WTC11 (cell line): ENCODE measurements at regions not wholly inside any gene's neighbourhood (a gene's known extent, or its start where the extent isn't known, plus 50 kb on each side); places are given as distances from the start of the nearest gene placed in this dataset.

Experiments
- ATAC-seq: fragments of 200-7000 bp; cut with Tn5 transposase; 2 replicates; pipeline ENCODE4 v1.10.0; 2021; ENCODE audit warnings: mild to moderate bottlenecking, moderate library complexity
- CTCF ChIA-PET: fragments of 300-600 bp; sonication (Branson Sonifier 250); formaldehyde crosslinking; loops from one replicate; lab custom pipeline; 2021; ENCODE audit warnings: antibody characterized with exemption; lab: Charles Lee
- POLR2A ChIA-PET: fragments of 350-600 bp; sonication (Branson Sonifier 250); formaldehyde crosslinking; loops from one replicate; lab custom pipeline; 2021; ENCODE audit warnings: antibody characterized with exemption; lab: Charles Lee
- DNase-seq: peaks from one replicate; pipeline ENCODE4 v3.0.0; 2021; ENCODE audit warnings: low spot score
- H3K27ac Mint-ChIP-seq: 2 replicates; pipeline ENCODE4 v1.8.0; 2021; ENCODE audit warnings: mixed read lengths
- H3K27me3 Mint-ChIP-seq: 2 replicates; pipeline ENCODE4 v1.8.0; 2021; ENCODE audit warnings: low read depth, mild to moderate bottlenecking, moderate library complexity, mixed read lengths
- H3K36me3 Mint-ChIP-seq: 2 replicates; pipeline ENCODE4 v1.8.0; 2021; ENCODE audit warnings: mixed read lengths
- H3K4me1 Mint-ChIP-seq: 2 replicates; pipeline ENCODE4 v1.8.0; 2022; ENCODE audit warnings: mixed read lengths
- H3K4me3 Mint-ChIP-seq: 2 replicates; pipeline ENCODE4 v1.8.0; 2021; ENCODE audit warnings: mild to moderate bottlenecking, moderate library complexity, mixed read lengths
- H3K9me3 Mint-ChIP-seq: 2 replicates; pipeline ENCODE4 v1.8.0; 2021; ENCODE audit warnings: mixed read lengths
- CDX4 ChIP-seq: fragments of 250-450 bp; sonication (Bioruptor Pico); IDR thresholded peaks from 2 replicates; pipeline ENCODE4 v1.9.0; 2021; ENCODE audit warnings: moderate library complexity, mild to moderate bottlenecking, inconsistent platforms, borderline replicate concordance
- CREB1 ChIP-seq: sonication (generic); formaldehyde crosslinking; IDR thresholded peaks from 2 replicates; pipeline ENCODE4 v1.8.0; 2023; ENCODE audit warnings: mild to moderate bottlenecking, missing genetic modification reagents
- E2F4 ChIP-seq: sonication (generic); formaldehyde crosslinking; IDR thresholded peaks from 2 replicates; pipeline ENCODE4 v1.8.1; 2022; ENCODE audit warnings: low read depth, mild to moderate bottlenecking, moderate library complexity, missing genetic modification reagents, borderline replicate concordance
- ESRRA ChIP-seq: sonication (generic); formaldehyde crosslinking; IDR thresholded peaks from 2 replicates; pipeline ENCODE4 v1.8.1; 2022; ENCODE audit warnings: mild to moderate bottlenecking, missing genetic modification reagents, borderline replicate concordance
- IRF1 ChIP-seq: sonication (generic); formaldehyde crosslinking; IDR thresholded peaks from 2 replicates; pipeline ENCODE4 v1.8.0; 2023; ENCODE audit warnings: missing genetic modification reagents
- JUN ChIP-seq: sonication (generic); formaldehyde crosslinking; IDR thresholded peaks from 2 replicates; pipeline ENCODE4 v1.8.0; 2023; ENCODE audit warnings: mild to moderate bottlenecking, missing genetic modification reagents
- KAT7 ChIP-seq: sonication (generic); formaldehyde crosslinking; IDR thresholded peaks from 2 replicates; pipeline ENCODE4 v1.8.1; 2023; ENCODE audit warnings: missing genetic modification reagents, mild to moderate bottlenecking, borderline replicate concordance
- MXD4 ChIP-seq: fragments of 250-450 bp; sonication (Bioruptor Pico); IDR thresholded peaks from 2 replicates; pipeline ENCODE4 v1.8.0; 2021; ENCODE audit warnings: mild to moderate bottlenecking, moderate library complexity, borderline replicate concordance
- MYBL2 ChIP-seq: sonication (generic); formaldehyde crosslinking; IDR thresholded peaks from 2 replicates; pipeline ENCODE4 v1.8.1; 2023; ENCODE audit warnings: mild to moderate bottlenecking, moderate library complexity, missing genetic modification reagents
- NFE2L1 ChIP-seq: sonication (generic); formaldehyde crosslinking; IDR thresholded peaks from 2 replicates; pipeline ENCODE4 v1.8.1; 2023; ENCODE audit warnings: missing genetic modification reagents
- NFYB ChIP-seq: sonication (generic); formaldehyde crosslinking; conservative IDR thresholded peaks from 2 replicates; pipeline ENCODE4 v1.8.0; 2022; ENCODE audit warnings: low read depth, missing genetic modification reagents
- NR1H2 ChIP-seq: sonication (generic); formaldehyde crosslinking; IDR thresholded peaks from 2 replicates; pipeline ENCODE4 v1.9.0; 2021; ENCODE audit warnings: mild to moderate bottlenecking, moderate library complexity, missing genetic modification reagents
- PRDM15 ChIP-seq: sonication (generic); formaldehyde crosslinking; IDR thresholded peaks from 2 replicates; pipeline ENCODE4 v1.8.0; 2022; ENCODE audit warnings: missing genetic modification reagents
- ZMAT4 ChIP-seq: fragments of 250-450 bp; sonication (Bioruptor Pico); IDR thresholded peaks from 2 replicates; pipeline ENCODE4 v1.9.0; 2021; ENCODE audit warnings: mild to moderate bottlenecking
- ZNF121 ChIP-seq: sonication (generic); formaldehyde crosslinking; IDR thresholded peaks from 2 replicates; pipeline ENCODE4 v1.8.0; 2023; ENCODE audit warnings: missing genetic modification reagents
- ZNF232 ChIP-seq: sonication (generic); formaldehyde crosslinking; IDR thresholded peaks from 2 replicates; pipeline ENCODE4 v1.8.0; 2022; ENCODE audit warnings: mild to moderate bottlenecking, missing genetic modification reagents
- ZNF263 ChIP-seq: sonication (generic); formaldehyde crosslinking; IDR thresholded peaks from 2 replicates; pipeline ENCODE4 v1.8.1; 2022; ENCODE audit warnings: low read depth, mild to moderate bottlenecking, moderate library complexity, missing genetic modification reagents
- ZNF416 ChIP-seq: fragments of 250-450 bp; sonication (Bioruptor Pico); IDR thresholded peaks from 2 replicates; pipeline ENCODE4 v1.9.0; 2021; ENCODE audit warnings: mild to moderate bottlenecking, inconsistent platforms
- ZNF423 ChIP-seq: fragments of 250-450 bp; sonication (Bioruptor Pico); IDR thresholded peaks from 2 replicates; pipeline ENCODE4 v2.1.2; 2022; ENCODE audit warnings: mild to moderate bottlenecking, moderate library complexity
- ZNF425 ChIP-seq: fragments of 250-450 bp; sonication (Bioruptor Pico); conservative IDR thresholded peaks from 2 replicates; pipeline ENCODE4 v1.9.0; 2021; ENCODE audit warnings: mild to moderate bottlenecking
- ZNF671 ChIP-seq: fragments of 250-450 bp; sonication (Bioruptor Pico); IDR thresholded peaks from 2 replicates; pipeline ENCODE4 v1.8.0; 2021; ENCODE audit warnings: mild to moderate bottlenecking
- ZSCAN18 ChIP-seq: fragments of 250-450 bp; sonication (Bioruptor Pico); IDR thresholded peaks from 2 replicates; pipeline ENCODE4 v2.1.2; 2022; ENCODE audit warnings: mild to moderate bottlenecking, moderate library complexity
- TF ChIP-seq, protein P1 (sequence below): sonication (generic); formaldehyde crosslinking; IDR thresholded peaks from 2 replicates; pipeline ENCODE4 v1.8.1; 2023; ENCODE audit warnings: mild to moderate bottlenecking, missing genetic modification reagents

DNA sequence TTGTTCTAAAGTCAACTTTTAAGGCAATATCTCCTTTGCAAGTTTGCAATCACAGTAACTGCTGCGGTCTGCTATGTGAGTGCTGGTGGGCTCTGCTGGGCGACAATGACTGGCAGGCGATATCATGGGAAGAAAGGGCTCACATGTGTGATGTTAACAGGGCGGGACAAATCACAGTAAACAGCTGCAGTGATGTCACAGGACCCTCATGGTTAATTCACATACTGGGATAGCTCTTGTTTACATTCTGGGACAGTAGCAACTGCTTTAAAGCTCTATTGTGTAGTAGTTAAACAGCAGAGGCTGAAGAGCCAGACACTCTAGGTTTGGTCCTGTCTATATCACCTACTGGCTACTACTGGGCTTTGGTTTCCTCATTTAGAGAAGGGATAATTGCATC is 257.2 kb upstream of the ASIC2 start:
- H3K27me3 Mint-ChIP-seq: peaks cover 32% of the 10 kb centered on the region
- CTCF ChIA-PET: interaction anchor here (1.0 to 1.5 kb wide), 3 partner anchors 14 to 101 kb away, joined by 3 to 5 read pairs (median 3); no protein-coding TSS in a partner anchor
- no peak for TF ChIP-seq ZNF671 (CRISPR knock-in tag)
- no peak for TF ChIP-seq ZSCAN18 (CRISPR knock-in tag)
- TF ChIP-seq, protein P1, sequence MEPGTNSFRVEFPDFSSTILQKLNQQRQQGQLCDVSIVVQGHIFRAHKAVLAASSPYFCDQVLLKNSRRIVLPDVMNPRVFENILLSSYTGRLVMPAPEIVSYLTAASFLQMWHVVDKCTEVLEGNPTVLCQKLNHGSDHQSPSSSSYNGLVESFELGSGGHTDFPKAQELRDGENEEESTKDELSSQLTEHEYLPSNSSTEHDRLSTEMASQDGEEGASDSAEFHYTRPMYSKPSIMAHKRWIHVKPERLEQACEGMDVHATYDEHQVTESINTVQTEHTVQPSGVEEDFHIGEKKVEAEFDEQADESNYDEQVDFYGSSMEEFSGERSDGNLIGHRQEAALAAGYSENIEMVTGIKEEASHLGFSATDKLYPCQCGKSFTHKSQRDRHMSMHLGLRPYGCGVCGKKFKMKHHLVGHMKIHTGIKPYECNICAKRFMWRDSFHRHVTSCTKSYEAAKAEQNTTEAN: no peak
- no peak for TF ChIP-seq ZNF425 (CRISPR knock-in tag)
- no peak for TF ChIP-seq PRDM15 (CRISPR knock-in tag)
- no peak for TF ChIP-seq ZNF423 (CRISPR knock-in tag)
- no peak for TF ChIP-seq ZNF416 (CRISPR knock-in tag)
- TF ChIP-seq, all 79 proteins: peak for 0
- H3K4me1 Mint-ChIP-seq: peaks cover 10% of the 10 kb centered on the region
- H3K4me3 Mint-ChIP-seq: no peak overlapping the region
- no peak for ATAC-seq
- POLR2A ChIA-PET: no interaction called here
- H3K27ac Mint-ChIP-seq: no peak overlapping the region
- H3K9me3 Mint-ChIP-seq: no peaks in the 10 kb centered on the region
- no peak for DNase-seq
- no peaks in the 10 kb centered on the region for H3K36me3 Mint-ChIP-seq

GRCh38 chr17:33551075-33551474 is 258.0 kb upstream of the ASIC2 start:
- POLR2A ChIA-PET: no interaction called here
- no peak overlapping the region for H3K4me3 Mint-ChIP-seq
- H3K9me3 Mint-ChIP-seq: no peaks in the 10 kb centered on the region
- TF ChIP-seq KAT7 (CRISPR knock-in tag) (no peak), NFE2L1 (CRISPR knock-in tag) (no peak), ZNF121 (CRISPR knock-in tag) (no peak), JUN (CRISPR knock-in tag) (no peak), ZSCAN18 (CRISPR knock-in tag) (no peak), MXD4 (CRISPR knock-in tag) (no peak), CREB1 (no peak), MYBL2 (CRISPR knock-in tag) (no peak), NFYB (no peak), E2F4 (CRISPR knock-in tag) (no peak), ZNF263 (CRISPR knock-in tag) (no peak), ESRRA (CRISPR knock-in tag) (no peak), CDX4 (no peak), IRF1 (no peak), ZMAT4 (CRISPR knock-in tag) (no peak), NR1H2 (CRISPR knock-in tag) (no peak), ZNF232 (CRISPR knock-in tag) (no peak)
- H3K27me3 Mint-ChIP-seq: peaks cover 27% of the 10 kb centered on the region
- H3K27ac Mint-ChIP-seq: no peak overlapping the region
- CTCF ChIA-PET: interaction anchor here (1.5 kb wide), 1 partner anchor 29 kb away, joined by 5 read pairs; no protein-coding TSS in a partner anchor
- H3K36me3 Mint-ChIP-seq: no peaks in the 10 kb centered on the region
- ATAC-seq (no peak), DNase-seq (no peak)
- H3K4me1 Mint-ChIP-seq: peaks cover 10% of the 10 kb centered on the region
